Ammon's horn (tissue), 1 donor: ENCODE measurements at regions not wholly inside any gene's neighbourhood (a gene's known extent, or its start where the extent isn't known, plus 50 kb on each side); places are given as distances from the start of the nearest gene placed in this dataset.
"Not testable (repeated sequence)": the region's sequence is repeated elsewhere in the genome, so short reads cannot be mapped to it uniquely, and the experiment has no call there.

Experiments
- DNase-seq: peaks from one replicate; pipeline ENCODE4 v3.0.0-alpha.2; 2016; ENCODE audit warnings: low spot score

GRCh38 chr2:208800887-208801286, 394.3 kb downstream of the PTH2R start:
- DNase-seq, result not testable (repeated sequence)

- DNase-seq, result no peak
Observed at GRCh38 chr2:208807756-208808155, 401.2 kb downstream of the PTH2R start.

GRCh38 chr2:208811885-208812284, 405.3 kb downstream of the PTH2R start:
- not testable (repeated sequence) for DNase-seq

DNA sequence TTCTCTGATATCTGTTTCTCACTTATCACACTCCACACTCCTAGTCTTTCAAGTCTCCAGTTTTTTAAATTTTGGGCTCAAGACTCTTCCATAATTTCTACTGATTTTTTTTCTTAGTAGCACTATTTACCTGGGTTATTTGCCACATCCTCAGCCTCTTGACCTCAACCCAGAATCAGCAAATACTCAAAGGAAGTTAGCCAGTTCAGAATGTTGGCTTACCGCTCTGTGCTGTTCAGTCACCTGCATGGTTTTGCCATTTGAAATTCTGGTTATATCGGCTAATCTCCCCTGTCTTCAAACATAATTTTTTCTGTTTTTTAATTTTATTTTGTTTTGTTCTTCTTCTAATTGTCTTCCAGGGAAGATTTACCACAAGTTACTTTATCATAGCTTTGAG, 412.6 kb downstream of the PTH2R start:
- no peak for DNase-seq

GRCh38 chr2:208820014-208820688, 413.6 kb downstream of the PTH2R start:
- peak; percentile 23 for DNase-seq

DNA sequence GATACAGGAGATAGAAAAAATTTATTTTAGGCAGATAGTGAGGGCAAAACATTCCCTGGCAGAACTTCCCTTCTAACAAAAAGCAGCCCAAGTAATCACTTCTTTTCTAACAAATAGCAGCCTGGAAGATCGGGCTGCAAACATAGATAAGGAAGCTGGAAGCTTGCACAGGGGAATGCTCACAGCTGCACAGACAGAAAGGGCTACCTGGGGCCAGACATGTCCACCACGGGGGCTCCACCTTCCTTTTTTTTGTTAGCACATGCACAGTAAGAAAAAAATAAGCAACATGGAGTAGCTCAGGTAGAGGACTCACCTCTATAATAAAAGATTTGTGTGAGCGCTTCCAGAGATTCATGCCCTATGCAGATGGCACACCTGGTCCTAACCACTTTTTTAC, 420.5 kb downstream of the PTH2R start:
- DNase-seq, result no peak

DNA sequence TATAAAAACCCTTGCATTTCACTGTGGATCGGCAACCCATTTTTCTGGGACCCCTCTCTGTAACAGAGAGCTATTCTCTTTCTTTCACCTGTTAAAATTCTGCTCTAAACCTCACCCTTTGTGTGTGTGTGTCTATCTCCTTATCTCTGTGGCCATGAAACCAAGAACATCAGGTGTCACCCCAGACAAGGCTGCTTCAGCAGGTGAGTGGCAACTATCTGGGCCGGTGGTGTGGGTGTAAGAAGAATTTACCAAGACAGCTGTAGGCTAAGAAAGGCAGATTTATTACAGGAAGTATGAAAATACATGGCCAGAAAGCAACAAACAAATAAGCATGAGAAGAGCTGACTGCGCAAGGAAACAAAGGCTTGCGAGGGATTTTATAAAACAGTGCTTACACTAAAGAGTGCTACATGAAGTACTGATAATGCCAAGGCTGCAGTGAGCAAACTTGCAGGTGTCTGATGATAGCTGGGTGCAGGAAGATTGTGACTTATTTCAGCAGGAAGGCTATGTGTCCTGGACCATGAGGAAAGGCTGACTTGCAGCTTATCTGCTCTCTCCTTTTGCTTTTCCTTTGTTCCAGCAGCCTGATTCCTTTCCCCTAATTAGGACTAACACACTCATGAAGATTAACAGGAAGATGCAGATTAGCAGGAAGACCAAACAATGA, 421.1 kb downstream of the PTH2R start:
- DNase-seq, result no peak

GRCh38 chr2:208830203-208830602, 423.6 kb downstream of the PTH2R start:
- no peak for DNase-seq

GRCh38 chr2:208847651-208848050, 441.1 kb downstream of the PTH2R start:
- no peak for DNase-seq

DNA sequence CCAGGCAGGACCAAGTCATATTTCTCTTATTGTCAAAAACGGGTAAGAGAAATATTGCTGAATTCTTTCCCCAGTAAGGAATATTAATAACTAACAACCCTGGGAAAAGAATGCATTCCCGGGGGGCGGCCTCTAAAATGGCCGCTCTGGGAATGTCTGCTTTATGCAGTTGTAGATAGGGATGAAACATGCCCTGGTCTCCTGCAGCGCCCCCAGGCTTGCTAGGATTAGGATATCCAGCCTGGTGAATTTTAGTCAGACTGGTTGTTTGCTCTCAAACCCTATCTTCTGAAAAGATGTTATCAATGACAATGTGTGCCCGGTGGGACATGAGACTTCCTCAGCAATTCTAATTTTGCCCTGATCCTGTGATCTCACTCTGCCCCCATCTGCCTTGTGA, 448.1 kb downstream of the PTH2R start:
- no peak for DNase-seq

DNA sequence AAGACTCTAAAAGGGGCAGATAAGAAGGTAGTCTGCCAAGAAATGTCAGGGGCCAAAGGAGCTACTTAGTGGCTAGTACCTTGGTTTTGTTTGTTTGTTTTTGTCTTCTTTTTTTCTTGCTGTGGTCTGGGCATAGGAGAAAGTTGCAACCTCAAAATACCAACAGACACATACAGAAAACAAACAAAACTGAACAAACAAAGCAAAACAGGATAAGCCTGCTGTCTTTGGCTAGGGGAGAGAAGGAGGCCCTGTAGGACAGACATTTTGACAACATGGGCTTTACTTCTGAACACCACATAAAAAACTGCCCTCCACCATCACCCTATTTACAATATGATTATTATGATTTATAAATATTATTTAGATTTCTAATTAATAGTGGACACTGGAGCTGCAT, 460.8 kb downstream of the PTH2R start:
- no peak for DNase-seq

GRCh38 chr2:208872591-208872990, 466.0 kb downstream of the PTH2R start:
- no peak for DNase-seq

DNA sequence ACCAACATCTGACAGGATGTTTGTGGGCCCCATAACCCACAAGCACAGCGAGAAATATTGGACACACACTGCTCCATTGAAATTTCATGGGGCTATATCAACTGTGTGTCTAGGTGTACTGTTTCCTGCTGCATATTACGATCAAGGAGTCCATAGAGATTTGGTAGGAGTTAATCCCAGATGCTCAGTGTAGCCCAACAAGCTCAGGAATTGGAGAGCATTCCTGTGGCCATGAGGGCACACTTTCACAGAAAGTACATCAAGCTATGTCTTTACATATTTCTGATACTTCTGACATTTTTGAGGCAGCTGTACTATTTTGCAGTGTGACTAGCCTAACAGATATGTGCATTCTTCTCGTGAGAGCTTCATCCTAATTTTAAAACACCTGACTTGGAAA, 473.1 kb downstream of the PTH2R start:
- no peak for DNase-seq

DNA sequence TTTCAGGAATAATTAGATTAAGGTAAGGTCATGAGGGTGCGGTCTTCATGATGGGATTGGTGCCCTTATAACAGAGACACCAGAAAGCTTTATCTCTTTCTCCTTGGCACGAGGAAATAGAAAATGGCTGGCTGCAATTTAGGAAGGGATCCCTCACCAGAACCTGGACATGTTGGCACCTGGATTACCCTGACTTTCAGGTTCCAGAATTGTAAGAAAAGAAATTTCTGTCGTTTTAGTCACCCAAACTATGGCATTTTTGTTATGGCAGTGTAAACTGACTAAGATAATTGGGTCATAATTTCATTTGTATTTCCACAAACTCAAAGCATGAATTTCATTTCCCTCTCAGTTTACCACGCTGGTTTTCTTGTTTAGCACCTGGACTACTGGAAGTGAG, 473.6 kb downstream of the PTH2R start:
- DNase-seq, result no peak

GRCh38 chr2:208890486-208890885, 483.9 kb downstream of the PTH2R start:
- no peak for DNase-seq

- no peak for DNase-seq
Observed at GRCh38 chr2:208892203-208892602, 485.6 kb downstream of the PTH2R start.

GRCh38 chr2:208906330-208906729, 499.7 kb downstream of the PTH2R start:
- DNase-seq, result no peak

DNA sequence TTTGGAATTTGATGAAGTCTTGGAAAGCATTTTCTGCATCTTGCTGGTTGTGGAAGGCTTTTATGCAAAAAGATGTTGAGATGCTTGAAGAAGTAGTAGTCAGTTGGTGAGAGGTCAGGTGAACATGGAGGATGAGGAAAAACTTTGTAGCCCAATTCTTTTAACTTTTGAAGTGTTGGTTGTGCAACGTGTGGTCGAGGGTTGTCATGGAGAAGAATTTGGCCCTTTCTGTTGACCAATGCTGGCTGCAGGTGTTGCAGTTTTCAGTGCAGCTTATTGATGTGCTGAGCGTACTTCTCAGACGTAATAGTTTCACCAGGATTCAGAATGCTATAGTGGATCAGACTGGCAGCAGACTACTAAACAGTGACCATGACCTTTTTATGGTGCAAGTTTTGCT, 508.4 kb upstream of the MAP2 start:
- DNase-seq, result no peak

GRCh38 chr2:208916881-208917280, 507.0 kb upstream of the MAP2 start:
- no peak for DNase-seq

- not testable (repeated sequence) for DNase-seq
Observed at GRCh38 chr2:208921358-208921757, 502.5 kb upstream of the MAP2 start.

GRCh38 chr2:208927867-208928266, 496.0 kb upstream of the MAP2 start:
- no peak for DNase-seq

DNA sequence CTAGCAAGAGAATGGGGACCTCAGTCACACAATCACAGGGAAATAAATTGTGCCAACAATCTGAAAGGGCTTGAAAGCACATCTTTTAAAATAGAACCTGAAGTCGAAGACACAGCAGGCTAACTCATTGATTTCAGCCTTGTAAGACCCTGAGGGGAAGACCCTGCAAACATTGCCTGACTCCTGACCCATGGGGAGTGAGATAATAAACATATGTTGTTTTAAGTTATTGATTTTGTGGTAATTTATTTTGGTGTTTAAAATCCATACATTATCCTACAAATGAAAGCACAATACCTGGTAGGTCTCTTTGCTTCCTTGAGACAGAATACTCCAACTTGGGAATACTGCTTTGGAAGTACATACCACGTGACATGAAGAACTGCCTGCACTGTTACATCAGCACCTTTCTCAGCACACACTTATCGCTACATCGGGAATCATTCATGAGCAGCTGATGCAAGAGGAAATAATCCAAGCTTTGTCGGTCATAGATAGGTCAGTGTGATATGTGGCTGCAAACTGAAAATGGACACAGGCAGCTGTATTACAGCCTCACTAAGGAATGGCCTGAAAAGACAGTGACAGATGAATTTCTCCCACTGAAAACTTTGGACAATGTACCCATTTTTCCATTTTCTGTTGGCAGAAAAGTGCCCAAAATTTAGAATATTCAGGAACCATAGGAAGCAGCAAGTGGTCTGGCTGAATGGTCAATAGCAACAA, 494.5 kb upstream of the MAP2 start:
- DNase-seq, result no peak

- no peak for DNase-seq
Observed at GRCh38 chr2:208929894-208930427, 493.9 kb upstream of the MAP2 start.
